ENCODE measurements at regions not wholly inside any gene's neighbourhood (a gene's known extent, or its start where the extent isn't known, plus 50 kb on each side); places are given as distances from the start of the nearest gene placed in this dataset.

- peak; percentile 94 for DNase-seq (ENCODE audit: low read depth)
Measured at GRCh38 chr2:128473175-128474035, 154.7 kb upstream of the HS6ST1 start.

DNA sequence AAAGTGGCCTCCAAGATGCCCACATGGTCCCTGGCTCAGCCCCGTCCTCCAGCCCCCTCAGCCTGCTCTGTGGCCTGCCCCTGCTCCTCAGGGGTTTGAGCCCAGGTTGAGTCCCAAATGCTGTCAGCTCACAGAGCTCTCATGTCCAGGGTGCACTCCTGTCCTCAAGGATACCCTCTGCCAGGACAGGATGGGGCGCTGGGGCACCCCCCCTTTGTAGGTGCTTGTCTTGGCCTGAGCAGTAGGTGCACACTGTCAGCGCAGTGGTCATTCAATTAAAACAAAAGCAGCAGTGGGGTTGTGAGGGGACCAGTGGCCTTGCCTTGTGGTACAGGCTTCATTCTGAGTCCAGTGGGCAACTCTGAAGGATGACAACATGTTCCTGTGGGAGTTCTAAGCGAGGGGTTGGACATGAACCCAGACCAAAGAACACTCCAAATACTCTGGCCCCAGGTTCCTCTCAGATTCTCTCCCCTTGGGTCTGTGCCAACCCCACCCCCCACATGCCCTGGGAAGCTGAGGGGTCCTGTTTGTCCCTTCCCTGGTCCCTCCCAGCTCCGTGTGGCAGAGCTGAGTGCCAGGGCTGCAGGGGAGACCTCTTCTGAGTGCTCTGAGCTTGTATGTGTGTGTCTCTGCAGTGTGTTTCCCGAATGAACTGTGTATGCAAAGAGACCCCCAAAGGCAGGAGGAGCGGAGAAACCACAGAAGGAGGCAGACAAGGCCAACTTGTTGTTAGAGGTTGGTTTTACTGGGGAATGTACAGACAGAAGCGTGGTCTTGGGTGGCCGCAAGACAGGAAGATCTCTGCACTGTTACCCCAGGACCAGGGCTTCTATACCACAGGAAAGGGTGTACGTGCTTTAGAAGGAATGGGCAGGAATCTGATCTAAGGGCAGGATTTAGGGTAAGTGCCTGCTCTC, 155.6 kb upstream of the HS6ST1 start:
- no peak for DNase-seq (ENCODE audit: low read depth)

DNA sequence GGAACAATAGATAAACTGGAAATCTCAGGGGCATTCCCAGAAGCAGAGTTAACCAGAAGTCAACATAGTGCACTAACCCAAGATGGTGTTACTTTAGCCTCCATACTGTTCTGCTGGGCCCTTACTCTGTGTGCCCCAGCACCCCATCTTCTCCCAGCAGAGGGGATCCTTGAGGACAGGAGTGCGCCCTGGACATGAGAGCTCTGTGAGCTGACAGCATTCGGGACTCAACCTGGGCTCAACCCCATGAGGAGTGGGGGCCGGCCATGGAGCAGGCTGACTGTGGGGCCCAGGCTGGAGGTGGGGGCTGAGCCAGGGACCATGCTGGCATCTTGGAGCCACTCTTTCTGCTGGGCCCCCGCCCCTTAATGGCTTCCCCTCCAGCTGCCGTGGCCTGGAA, 156.3 kb upstream of the HS6ST1 start:
- DNase-seq (ENCODE audit: low read depth), result no peak

GRCh38 chr2:128475427-128476211, 157.0 kb upstream of the HS6ST1 start:
- DNase-seq (ENCODE audit: low read depth), result no peak

GRCh38 chr2:128477026-128477820, 158.6 kb upstream of the HS6ST1 start:
- no peak for DNase-seq (ENCODE audit: low read depth)

GRCh38 chr2:128477891-128478290, 159.2 kb upstream of the HS6ST1 start:
- DNase-seq (ENCODE audit: low read depth), result no peak

- DNase-seq (ENCODE audit: low read depth), result no peak
Measured at GRCh38 chr2:128485761-128486639, 167.3 kb upstream of the HS6ST1 start.

DNA sequence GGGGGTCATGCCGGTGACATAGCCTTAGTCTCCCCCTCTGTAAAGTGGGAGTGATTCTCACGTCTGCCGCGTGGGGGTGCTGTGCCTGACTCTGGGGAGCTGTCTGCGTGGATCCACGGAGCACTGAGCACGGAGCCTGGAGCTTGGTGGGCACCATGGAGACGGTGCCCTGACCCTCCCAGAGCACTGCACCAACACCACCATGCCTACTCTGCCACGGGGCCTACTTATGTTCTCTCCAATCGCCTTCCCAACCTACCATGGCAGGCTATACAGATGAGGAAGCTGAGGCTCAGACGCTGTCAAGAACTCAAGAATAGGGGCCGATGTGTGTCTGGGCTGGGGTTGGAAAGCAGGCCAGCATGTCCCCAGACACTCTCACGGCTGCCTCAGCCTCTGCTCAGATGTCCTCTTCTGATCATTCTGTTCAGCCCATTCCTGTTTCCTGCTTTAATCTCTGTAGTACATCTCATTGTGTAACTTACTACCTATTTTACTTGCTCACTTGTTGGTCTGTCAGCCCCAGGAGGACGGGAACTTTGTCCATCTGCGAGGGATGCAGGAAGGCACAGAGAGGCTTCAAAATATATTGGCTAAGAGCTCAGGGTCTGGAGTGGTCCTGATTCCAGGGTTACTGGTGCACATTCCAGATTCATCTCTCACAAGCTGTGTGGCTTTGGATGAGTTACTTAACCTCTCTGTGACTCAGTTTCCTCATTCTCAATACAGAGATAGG, 168.1 kb upstream of the HS6ST1 start:
- DNase-seq (ENCODE audit: low read depth), result no peak

GRCh38 chr2:128487650-128488387, 169.2 kb upstream of the HS6ST1 start:
- no peak for DNase-seq (ENCODE audit: low read depth)

GRCh38 chr2:128488434-128488833, 169.8 kb upstream of the HS6ST1 start:
- no peak for DNase-seq (ENCODE audit: low read depth)

GRCh38 chr2:128489526-128490273, 171.0 kb upstream of the HS6ST1 start:
- no peak for DNase-seq (ENCODE audit: low read depth)

GRCh38 chr2:128490321-128490720, 171.7 kb upstream of the HS6ST1 start:
- no peak for DNase-seq (ENCODE audit: low read depth)

GRCh38 chr2:128490881-128491691, 172.4 kb upstream of the HS6ST1 start:
- DNase-seq (ENCODE audit: low read depth), result no peak

- no peak for DNase-seq (ENCODE audit: low read depth)
Measured at GRCh38 chr2:128491692-128492244, 173.1 kb upstream of the HS6ST1 start.

GRCh38 chr2:128492966-128493811, 174.5 kb upstream of the HS6ST1 start:
- DNase-seq (ENCODE audit: low read depth), result no peak

- DNase-seq (ENCODE audit: low read depth), result no peak
Measured at GRCh38 chr2:128493880-128494279, 175.2 kb upstream of the HS6ST1 start.

Measured in forelimb muscle (tissue), 1 donor.